Calu3 (cell line): ENCODE measurements at regions not wholly inside any gene's neighbourhood (a gene's known extent, or its start where the extent isn't known, plus 50 kb on each side); places are given as distances from the start of the nearest gene placed in this dataset.

Experiments
- BruUV-seq: library from RNA; stranded (reverse); fragments of 400-500 nt; replicated peaks from 2 replicates; lab custom pipeline; 2021; lab: Mats Ljungman, UMichigan
- CTCF ChIA-PET: fragments of 300-600 bp; sonication (Branson Sonifier 250); formaldehyde crosslinking; loops from one replicate; lab custom pipeline; 2022; ENCODE audit warnings: antibody characterized with exemption; lab: Charles Lee
- DNase-seq: peaks from one replicate; pipeline ENCODE4 v3.0.0; 2022
- H3K27ac Mint-ChIP-seq: one replicate; pipeline ENCODE4 v1.8.0; 2022; ENCODE audit warnings: mixed read lengths; ENCODE audit not compliant: unreplicated experiment
- H3K27me3 Mint-ChIP-seq: one replicate; pipeline ENCODE4 v1.8.0; 2022; ENCODE audit warnings: mixed read lengths; ENCODE audit not compliant: unreplicated experiment
- H3K36me3 Mint-ChIP-seq: one replicate; pipeline ENCODE4 v1.8.0; 2022; ENCODE audit warnings: mild to moderate bottlenecking, moderate library complexity, mixed read lengths; ENCODE audit not compliant: insufficient read depth, unreplicated experiment
- H3K4me1 Mint-ChIP-seq: one replicate; pipeline ENCODE4 v1.8.0; 2022; ENCODE audit warnings: mild to moderate bottlenecking, low read depth, mixed read lengths; ENCODE audit not compliant: unreplicated experiment
- H3K4me3 Mint-ChIP-seq: one replicate; pipeline ENCODE4 v1.8.0; 2022; ENCODE audit warnings: mild to moderate bottlenecking, low read depth, moderate library complexity, mixed read lengths; ENCODE audit not compliant: unreplicated experiment
- H3K9me3 Mint-ChIP-seq: one replicate; pipeline ENCODE4 v1.8.0; 2022; ENCODE audit warnings: low read depth, mixed read lengths; ENCODE audit not compliant: unreplicated experiment
- CTCF ChIP-seq: fragments of 200-600 bp; IDR thresholded peaks from one replicate; pipeline ENCODE4 v1.8.0; 2022; ENCODE audit warnings: antibody characterized with exemption; ENCODE audit not compliant: unreplicated experiment
- intact Hi-C: fragments of 100-400 bp; cut with micrococcal nuclease; formaldehyde crosslinking; loops from one replicate; pipeline ENCODE4 v1.10.0; 2022; ENCODE audit not compliant: unreplicated experiment

GRCh38 chr1:209100460-209100859 lies 483.1 kb upstream of the CAMK1G start:
- no peaks in the 10 kb centered on the region for H3K36me3 Mint-ChIP-seq
- no peaks in the 10 kb centered on the region for H3K9me3 Mint-ChIP-seq
- H3K4me3 Mint-ChIP-seq = no peak overlapping the region
- no peak overlapping the region for H3K27ac Mint-ChIP-seq
- CTCF ChIA-PET = no interaction called here
- H3K27me3 Mint-ChIP-seq = peaks cover 54% of the 10 kb centered on the region
- H3K4me1 Mint-ChIP-seq = peaks cover 11% of the 10 kb centered on the region
- BruUV-seq = no TSS peak
- DNase-seq = no peak
- intact Hi-C loops = no loop called here
- TF ChIP-seq CTCF = no peak

GRCh38 chr1:209101106-209101505 lies 482.4 kb upstream of the CAMK1G start:
- H3K4me3 Mint-ChIP-seq = no peak overlapping the region
- intact Hi-C loops = no loop called here
- H3K4me1 Mint-ChIP-seq = peaks cover 4% of the 10 kb centered on the region
- H3K9me3 Mint-ChIP-seq = no peaks in the 10 kb centered on the region
- H3K27ac Mint-ChIP-seq = no peak overlapping the region
- CTCF ChIA-PET = interaction anchor here (0.7 kb wide), 1 partner anchor 1185 kb away, joined by 7 read pairs; no protein-coding TSS in a partner anchor
- BruUV-seq = no TSS peak
- no peaks in the 10 kb centered on the region for H3K36me3 Mint-ChIP-seq
- H3K27me3 Mint-ChIP-seq = peaks cover 54% of the 10 kb centered on the region
- no peak for TF ChIP-seq CTCF
- no peak for DNase-seq

- H3K27me3 Mint-ChIP-seq = peaks cover 54% of the 10 kb centered on the region
Measured at GRCh38 chr1:209102120-209102519, 481.4 kb upstream of the CAMK1G start.

GRCh38 chr1:209102531-209102930 lies 481.0 kb upstream of the CAMK1G start:
- H3K4me1 Mint-ChIP-seq = no peaks in the 10 kb centered on the region
- H3K27me3 Mint-ChIP-seq = peaks cover 54% of the 10 kb centered on the region
- no peak overlapping the region for H3K4me3 Mint-ChIP-seq
- no peaks in the 10 kb centered on the region for H3K36me3 Mint-ChIP-seq
- intact Hi-C loops = no loop called here
- DNase-seq = no peak
- no TSS peak for BruUV-seq
- CTCF ChIA-PET = no interaction called here
- H3K9me3 Mint-ChIP-seq = no peaks in the 10 kb centered on the region
- TF ChIP-seq CTCF = no peak
- no peak overlapping the region for H3K27ac Mint-ChIP-seq

More at GRCh38 chr1:209102120-209102519, 481.4 kb upstream of the CAMK1G start:
- no peaks in the 10 kb centered on the region for H3K9me3 Mint-ChIP-seq
- no peak for DNase-seq
- CTCF ChIA-PET = no interaction called here
- no peak overlapping the region for H3K27ac Mint-ChIP-seq
- H3K36me3 Mint-ChIP-seq = no peaks in the 10 kb centered on the region
- no peak overlapping the region for H3K4me3 Mint-ChIP-seq
- no peaks in the 10 kb centered on the region for H3K4me1 Mint-ChIP-seq
- no TSS peak for BruUV-seq
- intact Hi-C loops = no loop called here
- no peak for TF ChIP-seq CTCF
